ENCODE measurements at regions not wholly inside any gene's neighbourhood (a gene's known extent, or its start where the extent isn't known, plus 50 kb on each side); places are given as distances from the start of the nearest gene placed in this dataset.

- H3K27me3 ChIP-seq = no peaks in the 10 kb centered on the region
- H3K9me3 ChIP-seq = no peaks in the 10 kb centered on the region
- intact Hi-C loops (cut with DNase I) = no loop called here
- DNase-seq = no peak
- H3K27ac ChIP-seq = no peak overlapping the region
- H3K4me3 ChIP-seq = no peak overlapping the region
- ATAC-seq = no peak
- H3K4me1 ChIP-seq = no peaks in the 10 kb centered on the region
- H3K36me3 ChIP-seq = no peaks in the 10 kb centered on the region
- TF ChIP-seq CTCF (IDR thresholded peaks at IDR 0.05) = no peak
Measured at GRCh38 chr13:112194579-112194978, 127.6 kb downstream of the SOX1 start.

- TF ChIP-seq CTCF (IDR thresholded peaks at IDR 0.05) = no peak
- no peak for DNase-seq
- no peak for ATAC-seq
- H3K4me3 ChIP-seq = no peak overlapping the region
- H3K27ac ChIP-seq = no peak overlapping the region
- no peaks in the 10 kb centered on the region for H3K4me1 ChIP-seq
- H3K36me3 ChIP-seq = no peaks in the 10 kb centered on the region
- no peaks in the 10 kb centered on the region for H3K9me3 ChIP-seq
- peaks cover 11% of the 10 kb centered on the region for H3K27me3 ChIP-seq
- intact Hi-C loops (cut with DNase I) = no loop called here
Measured at GRCh38 chr13:112198396-112199010, 131.6 kb downstream of the SOX1 start.

- Histone ChIP-seq H3K4me1 (no peaks in the 10 kb centered on the region), H3K4me3 (no peak overlapping the region), H3K36me3 (no peaks in the 10 kb centered on the region), H3K27me3 (peaks cover 23% of the 10 kb centered on the region), H3K27ac (no peak overlapping the region), H3K9me3 (no peaks in the 10 kb centered on the region)
- DNase-seq (no peak), ATAC-seq (no peak)
- TF ChIP-seq CTCF (IDR thresholded peaks at IDR 0.05) = no peak
- intact Hi-C loops (cut with DNase I) = no loop called here
Measured at GRCh38 chr13:112200200-112200599, 133.3 kb downstream of the SOX1 start.

- intact Hi-C loops (cut with DNase I) = no loop called here
- Histone ChIP-seq H3K4me1 (no peaks in the 10 kb centered on the region), H3K9me3 (no peaks in the 10 kb centered on the region), H3K4me3 (no peak overlapping the region), H3K36me3 (no peaks in the 10 kb centered on the region), H3K27me3 (peaks cover 36% of the 10 kb centered on the region), H3K27ac (no peak overlapping the region)
- DNase-seq (no peak), ATAC-seq (no peak)
- no peak for TF ChIP-seq CTCF (IDR thresholded peaks at IDR 0.05)
Measured at GRCh38 chr13:112202266-112202665, 135.3 kb downstream of the SOX1 start.

GRCh38 chr13:112202966-112203365, 136.0 kb downstream of the SOX1 start:
- Histone ChIP-seq H3K4me3 (no peak overlapping the region), H3K9me3 (no peaks in the 10 kb centered on the region), H3K4me1 (no peaks in the 10 kb centered on the region), H3K27me3 (peaks cover 43% of the 10 kb centered on the region), H3K27ac (no peak overlapping the region), H3K36me3 (no peaks in the 10 kb centered on the region)
- no peak for ATAC-seq
- intact Hi-C loops (cut with DNase I) = no loop called here
- no peak for DNase-seq
- no peak for TF ChIP-seq CTCF (IDR thresholded peaks at IDR 0.05)

- intact Hi-C loops (cut with DNase I) = no loop called here
- no peak for TF ChIP-seq CTCF (IDR thresholded peaks at IDR 0.05)
- H3K27ac ChIP-seq = no peak overlapping the region
- no peaks in the 10 kb centered on the region for H3K36me3 ChIP-seq
- DNase-seq (no peak), ATAC-seq (no peak)
- H3K4me1 ChIP-seq = no peaks in the 10 kb centered on the region
- no peak overlapping the region for H3K4me3 ChIP-seq
- peaks cover 45% of the 10 kb centered on the region for H3K27me3 ChIP-seq
- H3K9me3 ChIP-seq = no peaks in the 10 kb centered on the region
Measured at GRCh38 chr13:112203614-112204013, 136.7 kb downstream of the SOX1 start.

All from upper lobe of right lung (tissue), 1 donor.